ENCODE measurements at regions not wholly inside any gene's neighbourhood (a gene's known extent, or its start where the extent isn't known, plus 50 kb on each side); places are given as distances from the start of the nearest gene placed in this dataset.

- ATAC-seq (replicated peaks): no peak
- no peak overlapping the region for H3K27ac Mint-ChIP-seq
- H3K9me3 Mint-ChIP-seq: no peaks in the 10 kb centered on the region
- no peak overlapping the region for H3K4me3 Mint-ChIP-seq
- H3K4me1 Mint-ChIP-seq (ENCODE audit: low read depth in 2 of 2): no peaks in the 10 kb centered on the region
- H3K36me3 Mint-ChIP-seq (ENCODE audit: insufficient read depth): no peaks in the 10 kb centered on the region
- H3K27me3 Mint-ChIP-seq: peaks cover 63 to 64% of the 10 kb centered on the region in 2 donors
- no peak for DNase-seq
Measured at GRCh38 chr15:94033014-94033682, 198.2 kb upstream of the MCTP2 start.

GRCh38 chr15:94032571-94032970, 198.8 kb upstream of the MCTP2 start:
- H3K36me3 Mint-ChIP-seq (ENCODE audit: insufficient read depth): no peaks in the 10 kb centered on the region
- H3K9me3 Mint-ChIP-seq: no peaks in the 10 kb centered on the region
- H3K27ac Mint-ChIP-seq: no peak overlapping the region
- no peak overlapping the region for H3K4me3 Mint-ChIP-seq
- ATAC-seq (replicated peaks) (no peak), DNase-seq (no peak)
- H3K4me1 Mint-ChIP-seq (ENCODE audit: low read depth in 2 of 2): no peaks in the 10 kb centered on the region
- H3K27me3 Mint-ChIP-seq: peaks cover 60 to 61% of the 10 kb centered on the region in 2 donors

- Mint-ChIP-seq H3K36me3 (ENCODE audit: insufficient read depth) (no peaks in the 10 kb centered on the region), H3K4me1 (ENCODE audit: low read depth in 2 of 2) (no peaks in the 10 kb centered on the region), H3K27ac (no peak overlapping the region), H3K9me3 (no peaks in the 10 kb centered on the region), H3K4me3 (no peak overlapping the region), H3K27me3 (peaks cover 57 to 59% of the 10 kb centered on the region in 2 donors)
- DNase-seq: no peak
- no peak for ATAC-seq (replicated peaks)
Measured at GRCh38 chr15:94031072-94031471, 200.3 kb upstream of the MCTP2 start.

- no peaks in the 10 kb centered on the region for H3K36me3 Mint-ChIP-seq (ENCODE audit: insufficient read depth)
- ATAC-seq (replicated peaks) (no peak), DNase-seq (no peak)
- H3K9me3 Mint-ChIP-seq: no peaks in the 10 kb centered on the region
- peaks cover 61 to 67% of the 10 kb centered on the region in 2 donors for H3K27me3 Mint-ChIP-seq
- no peak overlapping the region for H3K27ac Mint-ChIP-seq
- H3K4me1 Mint-ChIP-seq (ENCODE audit: low read depth in 2 of 2): no peaks in the 10 kb centered on the region
- no peak overlapping the region for H3K4me3 Mint-ChIP-seq
Measured at GRCh38 chr15:94029495-94029894, 201.9 kb upstream of the MCTP2 start.

- DNase-seq (no peak), ATAC-seq (replicated peaks) (no peak)
- no peaks in the 10 kb centered on the region for H3K9me3 Mint-ChIP-seq
- no peaks in the 10 kb centered on the region for H3K4me1 Mint-ChIP-seq (ENCODE audit: low read depth in 2 of 2)
- no peak overlapping the region for H3K4me3 Mint-ChIP-seq
- peaks cover 57 to 70% of the 10 kb centered on the region in 2 donors for H3K27me3 Mint-ChIP-seq
- no peaks in the 10 kb centered on the region for H3K36me3 Mint-ChIP-seq (ENCODE audit: insufficient read depth)
- no peak overlapping the region for H3K27ac Mint-ChIP-seq
Measured at GRCh38 chr15:94028809-94029208, 202.6 kb upstream of the MCTP2 start.

GRCh38 chr15:94028121-94028520, 203.2 kb upstream of the MCTP2 start:
- ATAC-seq (replicated peaks): no peak
- H3K27me3 Mint-ChIP-seq: peaks cover 56 to 70% of the 10 kb centered on the region in 2 donors
- no peak for DNase-seq
- no peaks in the 10 kb centered on the region for H3K9me3 Mint-ChIP-seq
- no peaks in the 10 kb centered on the region for H3K36me3 Mint-ChIP-seq (ENCODE audit: insufficient read depth)
- H3K4me1 Mint-ChIP-seq (ENCODE audit: low read depth in 2 of 2): no peaks in the 10 kb centered on the region
- no peak overlapping the region for H3K4me3 Mint-ChIP-seq
- no peak overlapping the region for H3K27ac Mint-ChIP-seq

GRCh38 chr15:94027581-94027980, 203.8 kb upstream of the MCTP2 start:
- H3K9me3 Mint-ChIP-seq: no peaks in the 10 kb centered on the region
- no peaks in the 10 kb centered on the region for H3K4me1 Mint-ChIP-seq (ENCODE audit: low read depth in 2 of 2)
- H3K27me3 Mint-ChIP-seq: peaks cover 55 to 65% of the 10 kb centered on the region in 2 donors
- DNase-seq: no peak
- H3K27ac Mint-ChIP-seq: no peak overlapping the region
- ATAC-seq (replicated peaks): no peak
- H3K4me3 Mint-ChIP-seq: no peak overlapping the region
- no peaks in the 10 kb centered on the region for H3K36me3 Mint-ChIP-seq (ENCODE audit: insufficient read depth)

- no peak overlapping the region for H3K27ac Mint-ChIP-seq
- H3K4me1 Mint-ChIP-seq (ENCODE audit: low read depth in 2 of 2): no peaks in the 10 kb centered on the region
- no peaks in the 10 kb centered on the region for H3K9me3 Mint-ChIP-seq
- H3K27me3 Mint-ChIP-seq: peaks cover 55 to 63% of the 10 kb centered on the region in 2 donors
- no peak overlapping the region for H3K4me3 Mint-ChIP-seq
- ATAC-seq (replicated peaks) (no peak), DNase-seq (no peak)
- H3K36me3 Mint-ChIP-seq (ENCODE audit: insufficient read depth): no peaks in the 10 kb centered on the region
Measured at GRCh38 chr15:94026458-94027304, 204.7 kb upstream of the MCTP2 start.

GRCh38 chr15:94023531-94023930, 207.8 kb upstream of the MCTP2 start:
- Mint-ChIP-seq H3K4me1 (ENCODE audit: low read depth in 2 of 2) (no peaks in the 10 kb centered on the region), H3K36me3 (ENCODE audit: insufficient read depth) (no peaks in the 10 kb centered on the region)

GRCh38 chr15:94021621-94022320, 209.6 kb upstream of the MCTP2 start:
- Mint-ChIP-seq H3K9me3 (no peaks in the 10 kb centered on the region), H3K27ac (no peak overlapping the region), H3K36me3 (ENCODE audit: insufficient read depth) (no peaks in the 10 kb centered on the region), H3K4me1 (ENCODE audit: low read depth in 2 of 2) (no peaks in the 10 kb centered on the region), H3K4me3 (no peak overlapping the region), H3K27me3 (peaks cover 56 to 64% of the 10 kb centered on the region in 2 donors)
- no peak for DNase-seq
- ATAC-seq (replicated peaks): no peak

More at GRCh38 chr15:94023531-94023930, 207.8 kb upstream of the MCTP2 start:
- H3K27ac Mint-ChIP-seq: no peak overlapping the region
- no peaks in the 10 kb centered on the region for H3K9me3 Mint-ChIP-seq
- ATAC-seq (replicated peaks) (no peak), DNase-seq (no peak)
- H3K4me3 Mint-ChIP-seq: no peak overlapping the region
- peaks cover 56 to 66% of the 10 kb centered on the region in 2 donors for H3K27me3 Mint-ChIP-seq

- ATAC-seq (replicated peaks) (no peak), DNase-seq (no peak)
- Mint-ChIP-seq H3K9me3 (peaks cover 0 to 3% of the 10 kb centered on the region in 2 donors), H3K4me1 (ENCODE audit: low read depth in 2 of 2) (no peaks in the 10 kb centered on the region), H3K36me3 (ENCODE audit: insufficient read depth) (no peaks in the 10 kb centered on the region), H3K4me3 (no peak overlapping the region), H3K27me3 (peaks cover 47 to 50% of the 10 kb centered on the region in 2 donors), H3K27ac (no peak overlapping the region)
Measured at GRCh38 chr15:94019062-94019461, 212.3 kb upstream of the MCTP2 start.

- Mint-ChIP-seq H3K4me1 (ENCODE audit: low read depth in 2 of 2) (peaks cover 5 to 6% of the 10 kb centered on the region in 2 donors), H3K27ac (no peak overlapping the region)
Measured at GRCh38 chr15:94015324-94015723, 216.0 kb upstream of the MCTP2 start.

More at GRCh38 chr15:94015324-94015723, 216.0 kb upstream of the MCTP2 start:
- no peaks in the 10 kb centered on the region for H3K36me3 Mint-ChIP-seq (ENCODE audit: insufficient read depth)
- H3K27me3 Mint-ChIP-seq: peaks cover 30 to 44% of the 10 kb centered on the region in 2 donors
- no peak overlapping the region for H3K4me3 Mint-ChIP-seq
- no peak for DNase-seq
- ATAC-seq (replicated peaks): no peak
- peaks cover 0 to 3% of the 10 kb centered on the region in 2 donors for H3K9me3 Mint-ChIP-seq

Data from effector memory CD8-positive, alpha-beta T cell (primary cell).